NCI-H69 (cell line): ENCODE measurements at regions not wholly inside any gene's neighbourhood (a gene's known extent, or its start where the extent isn't known, plus 50 kb on each side); places are given as distances from the start of the nearest gene placed in this dataset.
"Not testable (repeated sequence)": the region's sequence is repeated elsewhere in the genome, so short reads cannot be mapped to it uniquely, and the experiment has no call there.

Experiments used
- DNase-seq: peaks from one replicate; lab custom pipeline; 2025; lab: John Stamatoyannopoulos, UW

DNA sequence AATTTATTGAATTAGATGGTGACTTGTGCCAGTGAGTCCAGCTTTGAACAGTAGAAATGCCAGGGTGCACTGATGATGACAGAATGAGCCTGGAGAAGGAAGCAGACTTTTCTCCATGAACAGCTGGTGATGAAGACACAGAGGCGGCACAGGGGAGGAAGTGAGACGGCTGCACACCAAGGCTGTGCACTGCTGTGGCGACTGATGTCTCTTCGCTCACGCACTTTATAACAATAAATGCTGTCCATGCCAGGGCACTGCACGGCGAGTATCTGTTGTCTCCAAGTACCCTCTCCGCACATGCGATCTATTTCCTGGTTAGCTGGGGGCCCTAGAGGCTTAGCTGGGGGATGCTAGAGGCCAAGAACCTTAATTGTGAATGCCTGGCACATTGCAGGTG lies 175.2 kb downstream of the TMEM200C start:
- DNase-seq, result peak; percentile 57

DNA sequence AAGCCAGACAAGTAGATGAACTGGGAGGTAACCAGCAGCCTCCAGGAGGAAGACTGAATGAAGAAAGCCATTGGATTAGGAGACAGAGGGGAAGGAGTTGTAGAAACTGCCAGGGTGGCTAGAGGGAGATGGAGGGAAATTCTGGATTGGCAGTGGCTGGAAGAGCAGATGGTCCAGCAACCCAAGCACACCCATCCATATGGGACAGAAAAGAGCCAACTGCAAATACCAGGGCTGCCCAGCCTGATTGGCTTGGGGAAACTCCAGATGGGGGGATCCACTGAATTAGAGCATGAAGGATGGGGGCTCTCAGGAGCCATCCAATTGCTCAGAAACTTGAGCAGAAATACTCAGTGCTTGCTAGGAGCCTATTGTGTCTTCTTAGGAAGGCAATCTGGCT lies 173.5 kb upstream of the EPB41L3 start:
- DNase-seq, result no peak

DNA sequence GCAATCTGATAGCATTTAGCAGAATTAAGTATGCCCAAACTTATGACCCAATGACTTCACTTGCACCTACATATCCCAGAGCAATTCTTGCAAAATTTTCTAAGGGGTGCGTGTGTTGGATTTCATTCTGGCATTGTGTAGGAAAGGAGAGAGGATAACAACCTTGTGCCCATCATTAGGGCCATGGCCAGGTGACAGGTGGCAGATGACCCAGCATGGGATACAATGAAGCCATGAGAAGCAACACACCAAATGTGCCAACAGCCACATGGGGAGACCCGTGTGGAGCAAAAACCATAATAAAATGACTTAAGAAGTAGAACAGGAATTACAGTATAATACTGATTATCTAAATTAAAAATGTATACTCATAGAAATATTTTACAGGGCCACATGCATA lies 166.9 kb upstream of the EPB41L3 start:
- no peak for DNase-seq

DNA sequence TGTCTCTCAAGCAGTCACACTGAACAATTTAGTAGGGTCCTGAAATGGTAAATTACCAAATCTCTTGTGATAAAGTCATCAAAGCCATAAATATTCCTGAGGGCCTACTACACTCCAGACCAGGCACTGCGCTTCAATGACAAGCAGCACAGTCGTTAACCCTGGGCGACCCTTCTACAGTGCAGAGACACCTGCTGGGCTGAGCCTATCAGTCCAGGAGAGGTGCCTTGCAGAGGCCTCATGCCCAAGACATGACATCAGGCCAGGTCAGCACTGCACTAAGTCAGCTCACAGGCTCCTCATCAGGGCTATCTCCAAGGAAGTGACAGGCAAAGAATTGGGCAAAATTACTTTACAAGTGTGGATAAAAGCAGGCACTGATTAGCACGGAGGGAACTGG lies 166.4 kb upstream of the EPB41L3 start:
- no peak for DNase-seq

DNA sequence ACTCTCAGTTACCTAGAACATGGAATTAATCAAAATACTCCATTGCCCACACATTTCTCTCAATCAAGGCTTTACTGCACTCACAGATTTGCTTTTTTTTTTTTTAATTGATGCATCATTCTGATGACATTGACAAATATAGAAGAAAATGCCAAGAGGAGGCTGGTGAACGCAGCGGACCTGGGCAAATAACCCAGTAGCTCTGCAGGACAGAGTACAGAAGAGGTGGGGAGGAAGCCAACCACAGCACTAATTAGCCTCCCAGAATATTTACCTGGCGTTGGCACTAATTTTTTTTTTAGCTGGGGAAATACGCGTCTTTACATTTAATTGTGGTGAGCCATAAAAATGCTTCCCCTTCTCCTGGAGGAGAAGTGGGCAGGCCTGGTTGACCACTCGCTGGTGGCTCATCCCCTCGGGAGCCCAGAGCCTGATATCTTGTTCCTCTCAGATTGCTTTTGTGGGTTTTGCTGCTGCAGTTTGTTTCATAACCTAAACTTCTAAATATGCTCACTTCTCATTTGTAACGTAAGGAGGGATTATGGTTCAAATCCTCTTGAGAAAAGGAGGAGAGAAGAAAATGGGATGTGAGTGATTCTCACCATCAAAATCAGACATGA lies 165.8 kb upstream of the EPB41L3 start:
- no peak for DNase-seq

DNA sequence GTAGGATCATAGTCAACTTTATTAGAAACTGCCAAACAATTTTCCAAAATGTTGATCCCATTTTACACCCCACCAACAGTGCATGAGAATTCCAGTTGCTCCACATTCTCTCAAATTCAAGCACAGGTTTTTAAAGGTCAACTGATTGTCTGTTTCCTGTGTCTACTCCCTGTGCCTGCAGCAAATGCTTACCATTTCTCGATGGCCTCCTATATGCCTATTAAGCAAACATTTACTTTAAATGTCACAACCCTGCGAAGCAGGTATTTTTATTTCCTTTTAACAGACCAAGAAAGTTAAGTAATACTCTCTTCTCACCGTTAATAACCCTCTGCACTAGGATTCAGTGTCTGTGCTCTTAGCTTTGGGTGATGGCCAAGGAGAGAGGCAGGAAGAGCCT lies 163.8 kb upstream of the EPB41L3 start:
- peak; percentile 20 for DNase-seq

DNA sequence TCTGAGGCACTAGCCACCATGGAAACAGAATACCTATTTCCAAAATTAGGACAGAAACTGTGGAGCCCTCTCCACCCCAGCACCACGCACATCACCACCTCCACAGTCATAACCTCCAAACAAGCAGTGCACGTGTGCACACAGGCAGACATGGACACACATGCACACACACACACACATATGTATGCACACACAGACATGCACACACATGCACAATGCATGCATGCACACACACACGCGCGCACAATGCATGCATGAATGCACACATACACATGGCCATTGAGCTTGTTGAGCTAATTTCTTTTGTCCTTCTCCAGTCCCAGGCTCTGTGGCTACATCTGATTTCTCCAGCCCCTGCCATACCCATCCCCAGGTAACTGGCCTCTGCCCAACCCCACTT lies 161.6 kb upstream of the EPB41L3 start:
- DNase-seq, result no peak

DNA sequence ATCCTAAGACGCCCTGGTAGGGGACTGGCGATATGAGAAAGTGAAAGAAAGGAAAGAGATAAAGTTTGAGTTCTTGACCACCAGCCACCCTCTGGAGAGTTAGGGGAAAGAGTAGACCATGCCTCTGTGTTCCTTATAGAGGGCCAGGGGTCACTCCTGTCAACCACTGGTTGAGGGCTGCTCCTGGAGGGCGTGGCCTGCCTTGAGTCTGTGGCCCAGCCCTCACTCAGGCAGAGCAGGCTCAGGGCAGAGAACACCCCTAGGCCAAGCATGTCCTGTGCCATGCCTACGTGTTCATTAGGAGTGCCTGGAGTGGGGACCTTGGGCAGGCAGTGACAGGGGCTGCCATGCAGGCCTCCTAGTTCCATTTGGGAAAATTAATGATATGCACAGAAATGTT lies 161.1 kb upstream of the EPB41L3 start:
- no peak for DNase-seq

DNA sequence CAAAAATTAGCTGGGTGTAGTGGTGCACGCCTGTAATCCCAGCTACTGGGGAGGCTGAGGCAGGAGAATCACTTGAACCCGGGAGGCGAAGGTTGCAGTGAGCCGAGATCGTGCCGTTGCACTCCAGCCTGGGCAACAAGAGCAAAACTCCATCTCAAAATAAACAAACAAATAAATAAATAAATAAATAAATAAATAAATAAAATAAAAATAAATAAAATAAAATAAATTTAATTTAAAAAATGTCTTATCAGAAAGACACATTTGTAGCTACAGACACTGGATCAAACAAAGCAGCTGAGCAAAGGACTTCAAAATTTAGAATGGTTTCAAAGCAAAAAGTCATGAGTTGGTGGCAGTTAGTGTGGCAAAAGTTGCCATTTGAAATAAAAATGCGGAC lies 158.2 kb upstream of the EPB41L3 start:
- not testable (repeated sequence) for DNase-seq

DNA sequence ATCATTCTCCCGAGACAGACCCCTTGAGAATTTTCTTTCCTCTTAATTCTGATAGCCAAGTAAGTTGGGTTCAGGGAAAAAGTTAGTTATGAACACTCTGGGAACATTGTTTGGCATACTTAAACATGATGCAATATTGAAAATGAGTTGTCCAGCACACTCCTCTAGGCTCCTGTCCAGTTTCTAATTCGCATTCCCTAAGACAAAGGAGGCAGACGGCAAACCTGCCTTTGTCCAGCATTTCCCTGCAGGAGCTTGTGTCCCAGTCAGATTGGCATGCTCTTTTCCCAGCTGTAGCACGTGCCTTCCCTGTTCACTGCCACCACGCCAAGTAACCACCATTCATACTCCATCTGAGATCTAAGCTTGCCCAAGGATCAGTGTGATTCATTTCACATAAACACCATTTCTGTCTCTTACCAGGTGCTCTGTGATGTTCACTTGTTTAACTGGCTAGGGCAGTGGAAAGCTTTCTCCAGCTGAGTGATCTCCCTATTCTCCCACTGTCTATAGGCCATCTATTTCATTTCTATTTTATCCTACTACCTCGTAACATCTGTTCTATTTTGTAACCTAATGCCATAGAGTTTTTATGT lies 150.0 kb upstream of the EPB41L3 start:
- DNase-seq, result no peak

DNA sequence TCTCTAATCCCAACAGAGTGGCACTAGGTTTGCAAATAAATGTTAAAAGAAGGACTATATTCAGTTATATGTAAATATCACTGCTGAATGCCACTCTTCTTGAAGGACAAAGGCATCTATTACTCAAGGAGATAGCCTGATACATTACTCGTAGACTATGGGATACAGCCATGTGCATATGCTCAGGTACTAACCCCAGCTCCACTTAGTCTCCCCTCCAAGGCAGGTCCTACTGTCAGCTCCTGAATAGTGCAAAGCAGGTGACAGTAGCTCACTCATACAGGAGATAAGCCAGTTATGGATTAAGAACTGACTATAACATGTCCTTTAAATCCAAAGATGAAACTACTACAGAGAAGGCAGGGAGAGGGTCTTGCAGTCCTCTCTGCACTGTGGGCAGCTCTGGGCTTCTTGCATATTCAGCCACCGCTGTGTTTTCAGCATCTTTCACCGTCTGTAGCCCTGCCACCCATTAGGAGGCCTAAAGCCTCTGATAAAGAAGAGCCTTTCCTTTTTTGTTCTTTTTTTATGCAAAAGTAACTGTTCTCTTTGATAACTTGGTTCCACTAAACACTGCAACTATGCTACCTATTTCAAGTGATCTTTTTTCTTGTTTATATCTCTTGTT lies 135.1 kb upstream of the EPB41L3 start:
- DNase-seq, result no peak

DNA sequence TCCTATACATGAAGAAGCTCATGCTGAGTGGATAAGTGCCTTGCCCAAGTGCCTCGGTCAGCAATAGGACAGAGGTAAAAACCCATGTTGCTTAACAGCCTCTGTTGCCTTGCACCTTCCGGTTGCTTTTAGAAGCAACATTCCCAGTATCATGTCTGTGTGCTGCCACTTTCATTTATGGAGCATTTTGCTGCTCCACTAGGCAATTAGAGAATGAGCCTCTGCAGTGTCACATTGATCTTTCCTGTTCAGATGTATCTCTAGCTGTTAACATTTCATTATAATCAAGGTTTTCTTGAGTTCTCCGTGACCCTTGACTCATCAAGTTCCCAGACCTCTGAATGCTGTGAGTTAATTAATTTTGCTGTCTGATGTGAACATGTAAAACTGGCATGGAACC lies 134.5 kb upstream of the EPB41L3 start:
- DNase-seq, result peak; percentile 13

DNA sequence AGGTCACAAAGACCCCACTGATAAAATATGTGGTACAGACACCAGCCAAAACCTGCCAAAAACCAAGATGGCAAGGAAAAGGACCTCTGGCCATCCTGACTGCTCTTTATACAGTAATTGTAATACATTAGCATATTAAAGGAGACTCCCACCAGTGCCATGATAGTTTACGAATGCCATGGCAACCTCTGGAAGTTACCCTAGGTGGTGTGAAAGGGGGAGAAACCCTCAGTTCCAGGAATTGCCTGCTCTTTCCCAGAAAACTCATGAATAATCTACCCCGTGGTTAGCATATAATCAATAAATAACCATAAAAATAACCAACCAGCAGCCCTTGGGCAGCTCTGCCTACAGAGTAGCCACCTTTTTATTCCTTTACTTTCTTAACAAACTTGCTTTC lies 129.8 kb upstream of the EPB41L3 start:
- DNase-seq, result no peak

DNA sequence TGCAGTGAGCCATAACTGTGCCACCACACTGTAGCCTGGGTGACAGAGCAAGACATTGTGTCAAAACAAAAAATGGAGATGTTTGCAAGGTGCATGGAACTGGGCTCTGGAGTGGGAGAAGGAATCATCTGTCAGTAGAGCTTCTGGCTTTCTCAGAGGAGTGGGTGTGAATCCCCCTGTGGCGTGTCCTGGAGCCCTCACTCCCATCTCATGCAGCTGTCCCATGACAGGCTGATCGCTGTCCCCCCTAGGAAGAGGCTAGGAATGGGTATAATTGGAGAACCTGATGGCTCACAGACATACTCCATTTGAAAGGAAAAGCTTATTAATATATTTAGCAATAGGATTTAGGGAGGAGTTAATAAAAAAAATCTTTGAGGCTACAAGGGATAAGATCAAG lies 125.8 kb upstream of the EPB41L3 start:
- DNase-seq, result no peak

DNA sequence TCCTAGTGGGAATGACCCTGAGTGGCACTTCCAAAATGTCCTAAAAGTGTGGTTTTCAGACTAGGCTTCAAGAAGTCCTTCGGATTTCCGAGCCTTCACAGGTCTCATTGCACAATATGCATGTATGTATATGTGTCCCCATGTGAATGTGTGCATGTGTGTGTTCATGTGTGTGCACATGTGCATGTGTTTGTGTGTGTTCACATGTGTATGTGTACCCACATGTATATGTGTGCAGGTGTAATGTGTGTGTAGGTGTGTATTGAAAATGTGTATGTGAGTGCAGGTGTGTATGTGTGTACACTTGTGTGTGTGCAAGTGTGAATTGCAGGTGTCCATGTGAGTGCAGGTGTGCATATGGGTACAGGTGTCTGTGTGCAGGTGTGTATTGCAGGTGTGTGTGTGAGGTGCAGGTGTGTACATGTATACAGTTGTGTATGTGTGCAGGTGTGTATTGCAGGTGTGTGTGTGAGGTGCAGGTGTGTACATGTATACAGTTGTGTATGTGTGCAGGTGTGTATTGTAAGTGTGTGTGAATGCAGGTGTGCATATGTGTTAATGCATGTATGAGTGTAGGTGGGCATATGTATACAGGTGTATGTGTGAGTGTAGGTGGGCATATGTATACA lies 124.4 kb upstream of the EPB41L3 start:
- DNase-seq, result no peak

DNA sequence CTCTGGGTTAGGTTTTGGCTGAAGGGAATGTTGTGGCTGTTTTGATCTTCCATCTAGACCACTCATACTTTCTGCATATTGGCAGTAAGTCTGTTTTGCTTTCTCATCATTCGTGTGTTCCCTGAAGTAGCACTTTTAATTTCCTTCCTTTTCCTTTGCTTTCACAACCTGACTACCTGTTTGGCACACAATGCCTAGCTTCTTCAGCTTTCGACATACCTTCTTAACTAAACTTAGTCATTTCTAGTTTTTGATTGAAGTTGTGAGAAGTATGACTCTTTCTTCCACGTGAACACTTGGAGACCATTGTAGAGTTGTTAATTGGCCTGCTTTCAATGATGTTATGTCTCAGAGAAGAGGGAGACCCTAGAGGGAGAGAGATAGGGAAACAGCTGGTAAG lies 123.6 kb upstream of the EPB41L3 start:
- DNase-seq, result no peak

DNA sequence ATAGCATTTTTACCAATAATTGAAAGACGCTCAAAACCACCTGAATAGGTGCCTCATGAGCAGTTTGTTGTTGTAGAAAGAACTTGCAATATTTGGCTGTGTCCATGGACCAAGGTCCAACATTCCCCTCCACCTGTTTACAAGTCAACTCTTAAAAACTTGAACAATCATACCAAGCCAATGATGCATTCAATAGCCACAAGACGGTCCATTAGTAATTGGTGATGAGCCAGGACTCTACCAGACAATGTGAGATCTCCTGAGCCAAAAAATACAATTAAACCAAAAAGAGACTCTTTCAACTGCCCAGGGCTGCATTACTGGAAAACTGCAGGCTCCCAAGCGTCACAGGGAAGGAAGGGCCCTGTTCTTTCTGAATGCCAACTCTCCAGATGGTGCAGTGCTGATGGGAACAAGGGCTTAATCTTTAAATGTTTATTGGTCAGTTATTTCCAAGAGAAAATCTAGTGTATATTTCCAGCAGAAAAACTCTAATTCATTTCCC lies 118.8 kb upstream of the EPB41L3 start:
- DNase-seq, result no peak

DNA sequence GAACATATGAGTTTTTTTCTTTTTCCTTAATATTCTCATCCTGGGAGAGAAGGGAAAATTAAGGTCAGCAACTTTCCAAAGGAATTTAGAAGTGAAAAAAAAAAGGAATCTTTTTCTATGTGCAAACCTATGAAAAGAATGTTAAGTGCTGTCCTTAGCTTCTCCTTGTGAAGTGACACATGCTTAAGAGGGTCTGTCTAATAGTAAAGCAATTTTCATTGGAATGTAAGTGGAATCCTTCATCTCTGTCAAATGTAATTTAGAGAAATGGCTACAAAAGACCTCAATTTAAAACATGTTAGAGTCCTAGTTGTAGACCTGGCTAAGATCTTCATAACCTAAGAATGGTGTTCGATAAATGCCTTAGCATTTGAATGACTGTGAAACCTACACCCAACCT lies 117.4 kb upstream of the EPB41L3 start:
- DNase-seq, result no peak

DNA sequence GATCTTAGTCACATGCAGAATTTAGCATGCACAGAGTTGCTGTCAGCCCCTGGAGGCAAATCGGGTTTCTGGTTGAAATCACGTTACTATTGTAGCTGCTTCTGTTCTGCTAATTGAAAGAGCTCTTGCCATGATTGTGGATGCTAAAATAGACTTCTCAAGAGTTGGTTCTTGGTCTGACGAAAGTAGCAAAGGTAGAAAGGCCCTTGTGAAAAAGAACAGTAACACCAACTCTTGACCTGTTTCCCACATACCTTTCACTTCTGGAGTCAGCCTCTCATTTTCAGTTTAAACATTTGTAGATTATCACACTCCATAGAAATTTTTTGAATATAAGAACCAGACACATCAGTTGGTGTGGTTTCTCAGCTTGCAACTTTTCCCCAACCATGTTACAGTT lies 110.0 kb upstream of the EPB41L3 start:
- DNase-seq, result no peak

DNA sequence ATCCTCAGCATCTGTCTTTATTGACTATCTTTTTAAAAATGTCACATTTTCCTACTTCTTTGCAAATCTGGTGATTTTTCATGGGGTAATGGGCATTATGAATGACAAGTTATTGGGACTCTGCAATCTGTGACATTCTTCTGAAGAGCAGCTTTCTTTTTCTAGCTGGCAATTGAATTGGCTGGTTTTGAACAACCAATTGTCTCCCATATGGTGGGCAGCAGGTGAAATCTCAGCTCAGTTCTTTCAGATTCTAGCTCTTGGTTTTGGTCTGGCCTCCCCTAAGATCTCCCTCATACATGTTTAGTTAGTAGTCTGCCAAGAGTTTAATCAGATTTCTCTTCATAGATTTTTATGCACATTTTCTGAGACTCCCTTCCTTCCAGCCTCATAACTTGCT lies 107.9 kb upstream of the EPB41L3 start:
- no peak for DNase-seq

DNA sequence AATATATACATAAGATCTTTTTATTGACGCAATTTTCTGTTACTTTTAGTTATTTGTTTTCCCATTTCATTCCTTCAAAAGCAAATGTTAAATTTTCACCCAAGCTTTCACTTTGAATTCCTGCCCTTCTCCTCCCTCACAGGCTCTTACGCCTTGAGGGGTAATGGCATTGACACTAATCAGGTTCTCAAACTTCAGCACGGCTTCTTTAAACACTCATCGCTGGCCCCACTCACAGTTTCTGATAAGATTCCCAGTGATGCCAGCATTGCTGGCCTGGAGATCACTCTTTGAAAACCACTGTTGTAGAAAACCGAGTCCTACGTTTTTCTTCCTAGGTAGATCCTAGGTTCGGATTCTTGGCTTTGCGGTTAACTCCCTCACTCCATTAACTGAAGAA lies 105.6 kb upstream of the EPB41L3 start:
- no peak for DNase-seq

DNA sequence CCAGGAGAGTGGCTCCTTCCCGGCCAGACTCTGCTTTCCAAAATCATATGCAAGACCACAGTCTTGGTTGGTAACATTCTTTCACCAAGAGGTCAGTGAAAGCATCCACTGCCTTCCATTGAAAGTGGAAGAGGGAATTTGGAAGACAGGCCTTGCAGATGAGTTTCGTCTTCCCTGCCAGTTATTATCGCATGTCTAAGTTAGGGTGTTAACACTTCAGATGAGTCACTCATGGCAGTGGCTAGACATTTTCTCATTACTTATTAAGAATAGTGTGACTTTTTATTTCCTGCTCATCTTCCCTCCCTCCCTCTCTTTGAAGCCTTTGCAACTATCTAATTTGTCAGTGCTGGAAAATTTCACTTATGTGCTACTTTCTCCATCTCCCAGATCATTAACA lies 102.9 kb upstream of the EPB41L3 start:
- DNase-seq, result no peak

DNA sequence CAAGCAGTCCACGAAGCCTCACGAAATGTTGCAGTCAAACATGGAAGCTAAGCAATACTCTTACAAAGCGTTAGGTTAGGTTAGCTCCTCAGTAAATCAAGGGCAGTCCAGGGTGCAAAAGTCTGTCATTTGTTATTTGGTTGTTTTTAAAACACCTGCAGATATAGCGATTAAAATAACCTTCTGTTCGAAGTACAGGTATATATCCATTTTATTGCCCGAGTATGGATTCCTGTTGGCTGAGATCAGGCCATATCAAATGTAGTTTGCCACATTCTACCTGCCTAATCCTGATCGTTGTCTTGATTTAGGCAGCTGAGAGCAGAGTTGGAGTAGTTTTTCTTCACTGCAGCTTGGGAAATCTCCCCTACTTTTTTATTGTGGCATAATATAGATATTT lies 99.5 kb upstream of the EPB41L3 start:
- no peak for DNase-seq
